BJ (cell line): ENCODE measurements at regions not wholly inside any gene's neighbourhood (a gene's known extent, or its start where the extent isn't known, plus 50 kb on each side); places are given as distances from the start of the nearest gene placed in this dataset.
"Not testable (repeated sequence)": the region's sequence is repeated elsewhere in the genome, so short reads cannot be mapped to it uniquely, and the experiment has no call there.

Experiments
- CTCF ChIA-PET: fragments of 350-600 bp; formaldehyde crosslinking; extraction: SDS; loops from one replicate; lab custom pipeline; 2021; ENCODE audit warnings: antibody characterized with exemption, inconsistent platforms; lab: Yijun Ruan, JAX
- POLR2A ChIA-PET: fragments of 300-600 bp; sonication (Branson Sonifier 250); formaldehyde crosslinking; extraction: SDS; loops from one replicate; lab custom pipeline; 2021; ENCODE audit warnings: antibody characterized with exemption; lab: Charles Lee
- DNase-seq: peaks from one replicate; pipeline ENCODE4 v3.0.0-alpha.2; 2011; ENCODE audit warnings: low read depth
- H3K27me3 ChIP-seq: 2 replicates; pipeline ENCODE4 v1.6.0; 2011; ENCODE audit warnings: low read length; ENCODE audit not compliant: control insufficient read depth, insufficient read depth
- H3K36me3 ChIP-seq: 2 replicates; pipeline ENCODE4 v1.5.1; 2011; ENCODE audit warnings: low read length; ENCODE audit not compliant: control insufficient read depth, insufficient read depth
- H3K4me3 ChIP-seq: 2 replicates; pipeline ENCODE4 v1.5.1; 2011; ENCODE audit warnings: low read depth, mild to moderate bottlenecking, control low read depth, low read length
- CTCF ChIP-seq: IDR thresholded peaks from 2 replicates; pipeline ENCODE4 v1.5.1; 2011; ENCODE audit warnings: low read depth, mild to moderate bottlenecking, control low read depth, inconsistent platforms, low read length, moderate library complexity; ENCODE audit not compliant: insufficient read depth

- ChIA-PET CTCF (no interaction called here), POLR2A (no interaction called here)
- Histone ChIP-seq H3K36me3 (no peaks in the 10 kb centered on the region), H3K27me3 (peaks cover 9% of the 10 kb centered on the region), H3K4me3 (no peak overlapping the region)
- TF ChIP-seq CTCF: no peak
- DNase-seq: no peak
Observed at GRCh38 chr9:33660772-33661171, 134.6 kb upstream of the PRSS3 start.

- Histone ChIP-seq H3K27me3 (peaks cover 9% of the 10 kb centered on the region), H3K4me3 (no peak overlapping the region), H3K36me3 (no peaks in the 10 kb centered on the region)
- ChIA-PET POLR2A (no interaction called here), CTCF (no interaction called here)
- no peak for DNase-seq
- no peak for TF ChIP-seq CTCF
Observed at GRCh38 chr9:33661176-33661575, 134.2 kb upstream of the PRSS3 start.

DNA sequence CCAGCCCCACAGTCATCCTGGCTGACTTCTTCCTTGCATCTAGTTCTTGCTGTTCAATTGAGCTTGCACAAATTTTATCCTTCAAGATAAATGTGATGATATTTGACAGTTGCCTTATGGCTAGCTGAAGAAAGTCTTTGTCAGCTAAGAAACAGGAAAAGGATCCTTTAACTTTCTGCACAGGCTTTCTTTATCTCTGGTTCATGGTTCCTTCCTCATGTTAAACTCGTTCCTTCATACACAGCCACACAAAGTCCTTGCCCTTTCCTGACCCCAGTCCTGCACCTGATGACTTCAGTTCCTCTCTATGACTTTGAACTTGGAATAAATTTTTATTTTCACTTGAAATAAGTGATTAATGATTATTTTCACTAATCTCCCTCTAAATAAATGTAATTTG is 132.5 kb upstream of the PRSS3 start:
- Histone ChIP-seq H3K4me3 (no peak overlapping the region), H3K27me3 (peaks cover 9% of the 10 kb centered on the region), H3K36me3 (no peaks in the 10 kb centered on the region)
- CTCF ChIA-PET: no interaction called here
- no peak for DNase-seq
- no peak for TF ChIP-seq CTCF
- POLR2A ChIA-PET: no interaction called here

DNA sequence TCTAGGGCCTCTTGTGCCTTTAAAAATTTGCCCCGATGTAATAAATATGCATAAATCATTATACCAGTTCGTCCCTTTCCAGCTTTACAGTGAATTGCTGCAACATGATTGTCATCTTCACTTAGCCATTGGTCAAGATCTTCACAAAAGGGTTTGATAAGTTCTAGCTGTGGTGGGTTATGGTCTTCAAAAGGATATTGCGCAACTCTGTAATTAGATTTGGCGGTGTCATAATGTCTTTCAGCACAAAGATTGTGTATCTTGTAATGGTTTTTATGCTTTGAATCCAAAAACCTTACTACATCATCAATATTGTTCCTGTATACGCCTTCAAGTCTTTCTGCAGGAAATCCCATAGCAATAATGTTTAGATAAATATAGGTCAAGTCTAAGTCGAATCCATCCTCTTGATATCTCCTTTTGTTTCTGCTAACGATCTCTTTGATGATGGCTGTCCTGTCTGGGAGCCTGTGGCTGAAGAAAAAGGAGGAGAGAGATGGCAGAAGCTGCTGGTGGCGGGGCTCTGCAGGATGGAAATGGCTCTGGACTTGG is 119.1 kb upstream of the PRSS3 start:
- POLR2A ChIA-PET, DNase-seq, H3K27me3 ChIP-seq, H3K36me3 ChIP-seq: not testable (repeated sequence)
- peak overlapping the region; percentile 42 for H3K4me3 ChIP-seq
- CTCF ChIA-PET: interaction anchor here (0.7 kb wide), 1 partner anchor 40 kb away, joined by 3 read pairs; no protein-coding TSS in a partner anchor

GRCh38 chr9:33676746-33677505 is 118.4 kb upstream of the PRSS3 start:
- Histone ChIP-seq H3K4me3 (peak overlapping the region; percentile 42), H3K36me3 (no peaks in the 10 kb centered on the region), H3K27me3 (peaks cover 8% of the 10 kb centered on the region)
- TF ChIP-seq CTCF: no peak
- ChIA-PET CTCF (interaction anchor here (0.7 to 1.2 kb wide), 2 partner anchors 41 to 52 kb away, joined by 3 read pairs; no protein-coding TSS in a partner anchor), POLR2A (no interaction called here)
- DNase-seq: no peak
